ENCODE measurements at regions not wholly inside any gene's neighbourhood (a gene's known extent, or its start where the extent isn't known, plus 50 kb on each side); places are given as distances from the start of the nearest gene placed in this dataset.

- no peak for TF ChIP-seq CTCF (IDR thresholded peaks at IDR 0.05)
- DNase-seq (ENCODE audit: low spot score), result no peak
- no peaks in the 10 kb centered on the region for H3K9me3 ChIP-seq
- no peaks in the 10 kb centered on the region for H3K27me3 ChIP-seq
- H3K4me1 ChIP-seq, result no peaks in the 10 kb centered on the region
- no peak overlapping the region for H3K27ac ChIP-seq
- no peaks in the 10 kb centered on the region for H3K36me3 ChIP-seq
- H3K4me3 ChIP-seq, result no peak overlapping the region
Observed at GRCh38 chr6:140398076-140398475, 1023.6 kb upstream of the CITED2 start.

GRCh38 chr6:140397106-140397505 is 1022.7 kb upstream of the CITED2 start:
- no peak for TF ChIP-seq CTCF (IDR thresholded peaks at IDR 0.05)
- Histone ChIP-seq H3K4me3 (no peak overlapping the region), H3K9me3 (no peaks in the 10 kb centered on the region), H3K36me3 (no peaks in the 10 kb centered on the region), H3K27me3 (no peaks in the 10 kb centered on the region), H3K4me1 (no peaks in the 10 kb centered on the region), H3K27ac (no peak overlapping the region)
- no peak for DNase-seq (ENCODE audit: low spot score)

GRCh38 chr6:140393665-140394540 is 1019.5 kb upstream of the CITED2 start:
- no peak for TF ChIP-seq CTCF (IDR thresholded peaks at IDR 0.05)
- no peak overlapping the region for H3K27ac ChIP-seq
- H3K4me1 ChIP-seq, result no peaks in the 10 kb centered on the region
- H3K27me3 ChIP-seq, result no peaks in the 10 kb centered on the region
- no peak overlapping the region for H3K4me3 ChIP-seq
- H3K9me3 ChIP-seq, result no peaks in the 10 kb centered on the region
- no peak for DNase-seq (ENCODE audit: low spot score)
- no peaks in the 10 kb centered on the region for H3K36me3 ChIP-seq

GRCh38 chr6:140388815-140389214 is 1014.4 kb upstream of the CITED2 start:
- Histone ChIP-seq H3K27me3 (no peaks in the 10 kb centered on the region), H3K36me3 (no peaks in the 10 kb centered on the region), H3K4me1 (no peaks in the 10 kb centered on the region), H3K27ac (no peak overlapping the region), H3K4me3 (no peak overlapping the region), H3K9me3 (no peaks in the 10 kb centered on the region)
- TF ChIP-seq CTCF (IDR thresholded peaks at IDR 0.05), result no peak
- DNase-seq (ENCODE audit: low spot score), result no peak

- no peak overlapping the region for H3K27ac ChIP-seq
- H3K36me3 ChIP-seq, result no peaks in the 10 kb centered on the region
- no peak overlapping the region for H3K4me3 ChIP-seq
- no peaks in the 10 kb centered on the region for H3K27me3 ChIP-seq
- H3K9me3 ChIP-seq, result no peaks in the 10 kb centered on the region
- no peak for DNase-seq (ENCODE audit: low spot score)
- no peak for TF ChIP-seq CTCF (IDR thresholded peaks at IDR 0.05)
- no peaks in the 10 kb centered on the region for H3K4me1 ChIP-seq
Observed at GRCh38 chr6:140388192-140388802, 1013.8 kb upstream of the CITED2 start.

All from right atrium auricular region (tissue), 2 donors.